Activated CD8-positive, alpha-beta T cell treated with anti-CD3 and anti-CD28 coated beads for 36 hours (primary cell): ENCODE measurements at regions not wholly inside any gene's neighbourhood (a gene's known extent, or its start where the extent isn't known, plus 50 kb on each side); places are given as distances from the start of the nearest gene placed in this dataset.

Experiments
- ATAC-seq: fragments of 200-7000 bp; cut with Tn5 transposase; one replicate; pipeline ENCODE4 v1.10.0; 2021; ENCODE audit warnings: mild to moderate bottlenecking, moderate library complexity
- CTCF ChIA-PET: fragments of 350-600 bp; sonication (Branson Sonifier 250); formaldehyde crosslinking; loops from one replicate; lab custom pipeline; 2021; ENCODE audit warnings: antibody characterized with exemption; lab: Charles Lee
- POLR2A ChIA-PET: fragments of 350-600 bp; sonication (Branson Sonifier 250); formaldehyde crosslinking; loops from one replicate; lab custom pipeline; 2021; ENCODE audit warnings: antibody characterized with exemption; lab: Charles Lee
- DNase-seq: peaks from one replicate; pipeline ENCODE4 v3.0.0-alpha.2; 2020
- H3K27ac Mint-ChIP-seq: one replicate; pipeline ENCODE4 v1.8.0; 2021; ENCODE audit warnings: mild to moderate bottlenecking, mixed read lengths
- H3K27me3 Mint-ChIP-seq: one replicate; pipeline ENCODE4 v1.8.0; 2021; ENCODE audit warnings: mixed read lengths
- H3K36me3 Mint-ChIP-seq: one replicate; pipeline ENCODE4 v1.8.0; 2021; ENCODE audit warnings: low read depth, mixed read lengths
- H3K4me1 Mint-ChIP-seq: one replicate; pipeline ENCODE4 v1.8.0; 2021; ENCODE audit warnings: low read depth, mixed read lengths
- H3K4me3 Mint-ChIP-seq: one replicate; pipeline ENCODE4 v1.8.0; 2021; ENCODE audit warnings: mild to moderate bottlenecking, moderate library complexity, mixed read lengths
- H3K9me3 Mint-ChIP-seq: one replicate; pipeline ENCODE4 v1.8.0; 2021; ENCODE audit warnings: mixed read lengths
- intact Hi-C: fragments of 100-400 bp; cut with micrococcal nuclease; formaldehyde crosslinking; loops from one replicate; pipeline ENCODE4 v1.10.0; 2022
- TF ChIP-seq, protein P1 (sequence below): fragments of 200-600 bp; IDR thresholded peaks from one replicate; pipeline ENCODE4 v1.8.0; 2022; ENCODE audit warnings: antibody characterized with exemption, mild to moderate bottlenecking

DNA sequence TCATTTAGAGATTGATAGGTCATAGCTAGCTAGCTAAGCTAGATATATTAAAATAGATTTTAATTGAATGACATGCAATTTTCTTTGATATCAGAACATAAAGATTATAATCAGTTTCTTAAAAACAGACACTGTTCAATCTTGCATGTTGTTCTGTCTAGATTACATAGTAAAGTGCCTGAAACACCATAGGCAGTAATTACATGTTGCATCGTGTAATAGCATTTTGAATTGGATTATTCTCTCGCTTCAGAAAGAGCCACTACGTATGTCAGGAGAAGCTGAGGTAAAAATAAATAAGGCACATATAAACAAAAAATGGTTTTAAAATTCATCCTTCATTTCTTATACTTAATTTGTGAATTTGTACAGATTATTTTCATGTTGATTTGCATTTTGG lies 148.0 kb upstream of the CDH12 start:
- Mint-ChIP-seq H3K9me3 (peaks cover 8% of the 10 kb centered on the region), H3K4me3 (no peak overlapping the region), H3K27ac (no peak overlapping the region), H3K27me3 (no peaks in the 10 kb centered on the region), H3K4me1 (no peaks in the 10 kb centered on the region), H3K36me3 (no peaks in the 10 kb centered on the region)
- ChIA-PET POLR2A (no interaction called here), CTCF (no interaction called here)
- TF ChIP-seq, protein P1, sequence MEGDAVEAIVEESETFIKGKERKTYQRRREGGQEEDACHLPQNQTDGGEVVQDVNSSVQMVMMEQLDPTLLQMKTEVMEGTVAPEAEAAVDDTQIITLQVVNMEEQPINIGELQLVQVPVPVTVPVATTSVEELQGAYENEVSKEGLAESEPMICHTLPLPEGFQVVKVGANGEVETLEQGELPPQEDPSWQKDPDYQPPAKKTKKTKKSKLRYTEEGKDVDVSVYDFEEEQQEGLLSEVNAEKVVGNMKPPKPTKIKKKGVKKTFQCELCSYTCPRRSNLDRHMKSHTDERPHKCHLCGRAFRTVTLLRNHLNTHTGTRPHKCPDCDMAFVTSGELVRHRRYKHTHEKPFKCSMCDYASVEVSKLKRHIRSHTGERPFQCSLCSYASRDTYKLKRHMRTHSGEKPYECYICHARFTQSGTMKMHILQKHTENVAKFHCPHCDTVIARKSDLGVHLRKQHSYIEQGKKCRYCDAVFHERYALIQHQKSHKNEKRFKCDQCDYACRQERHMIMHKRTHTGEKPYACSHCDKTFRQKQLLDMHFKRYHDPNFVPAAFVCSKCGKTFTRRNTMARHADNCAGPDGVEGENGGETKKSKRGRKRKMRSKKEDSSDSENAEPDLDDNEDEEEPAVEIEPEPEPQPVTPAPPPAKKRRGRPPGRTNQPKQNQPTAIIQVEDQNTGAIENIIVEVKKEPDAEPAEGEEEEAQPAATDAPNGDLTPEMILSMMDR: no peak
- ATAC-seq: no peak
- intact Hi-C loops: no loop called here
- DNase-seq: no peak

DNA sequence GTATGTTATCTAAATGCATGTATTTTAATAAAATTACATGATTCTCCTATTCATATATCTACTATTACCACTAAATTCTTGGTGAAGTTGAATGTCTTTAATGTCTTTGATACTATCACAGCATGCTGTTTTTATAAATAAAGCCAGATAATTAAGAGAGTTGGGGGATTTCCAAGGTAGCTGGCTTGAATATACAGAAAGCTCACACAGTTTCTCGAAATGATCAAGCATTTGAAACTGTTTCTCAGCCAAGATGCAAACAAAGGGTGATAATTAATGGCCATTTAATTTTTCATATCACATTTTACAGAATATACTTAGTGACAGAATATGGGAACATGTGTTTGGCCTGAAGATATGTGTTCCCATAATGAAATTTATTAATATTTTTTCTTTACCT lies 145.6 kb upstream of the CDH12 start:
- ChIA-PET POLR2A (no interaction called here), CTCF (no interaction called here)
- intact Hi-C loops: no loop called here
- Mint-ChIP-seq H3K4me3 (no peak overlapping the region), H3K9me3 (peaks cover 7% of the 10 kb centered on the region), H3K27me3 (no peaks in the 10 kb centered on the region), H3K36me3 (no peaks in the 10 kb centered on the region), H3K4me1 (no peaks in the 10 kb centered on the region), H3K27ac (no peak overlapping the region)
- TF ChIP-seq, protein P1: no peak
- DNase-seq (no peak), ATAC-seq (no peak)

DNA sequence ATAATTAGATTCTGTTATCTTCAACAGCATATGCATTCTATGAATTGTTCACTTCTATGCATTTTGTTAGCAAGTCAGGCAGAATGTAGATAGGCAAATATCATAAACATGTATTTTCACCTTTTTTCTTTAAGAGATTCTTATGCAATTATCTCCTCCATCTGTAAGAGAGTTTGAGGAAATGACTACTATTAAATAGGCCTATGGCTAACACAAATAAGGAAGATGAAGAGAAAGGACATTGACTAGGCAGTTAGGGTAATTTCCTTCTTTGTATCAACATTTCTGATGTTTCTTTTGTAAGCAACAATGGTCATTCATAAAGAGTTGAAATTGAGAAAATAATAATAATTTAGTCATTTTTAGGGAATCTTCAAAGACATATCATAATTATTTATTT lies 145.2 kb upstream of the CDH12 start:
- H3K9me3 Mint-ChIP-seq: peaks cover 6% of the 10 kb centered on the region
- CTCF ChIA-PET: no interaction called here
- POLR2A ChIA-PET: no interaction called here
- H3K27me3 Mint-ChIP-seq: no peaks in the 10 kb centered on the region
- no peak overlapping the region for H3K27ac Mint-ChIP-seq
- no peaks in the 10 kb centered on the region for H3K4me1 Mint-ChIP-seq
- no peak for DNase-seq
- no peak overlapping the region for H3K4me3 Mint-ChIP-seq
- TF ChIP-seq, protein P1: no peak
- intact Hi-C loops: no loop called here
- no peaks in the 10 kb centered on the region for H3K36me3 Mint-ChIP-seq
- no peak for ATAC-seq

DNA sequence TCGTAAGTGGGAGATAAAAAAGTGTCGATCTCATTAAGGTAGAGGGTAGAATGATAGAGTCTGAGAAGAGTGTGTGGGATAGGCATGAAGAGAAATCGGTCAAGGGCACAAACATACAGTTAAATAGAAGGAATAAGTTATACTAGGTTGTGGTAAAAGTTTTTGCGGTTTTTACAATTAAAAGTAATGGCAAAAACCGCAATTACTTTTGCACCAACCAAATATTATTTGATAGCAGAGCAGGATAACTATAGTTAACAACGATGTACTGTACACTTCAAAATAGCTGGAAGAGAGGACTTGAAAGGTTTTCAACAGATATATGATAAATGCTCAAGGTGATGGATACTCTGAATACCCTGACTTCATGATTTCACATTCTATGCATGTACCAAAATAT lies 135.8 kb upstream of the CDH12 start:
- CTCF ChIA-PET: no interaction called here
- intact Hi-C loops: no loop called here
- Mint-ChIP-seq H3K9me3 (peaks cover 8% of the 10 kb centered on the region), H3K27me3 (no peaks in the 10 kb centered on the region), H3K36me3 (no peaks in the 10 kb centered on the region), H3K27ac (no peak overlapping the region), H3K4me1 (no peaks in the 10 kb centered on the region), H3K4me3 (no peak overlapping the region)
- TF ChIP-seq, protein P1: no peak
- no peak for ATAC-seq
- DNase-seq: no peak
- POLR2A ChIA-PET: no interaction called here

DNA sequence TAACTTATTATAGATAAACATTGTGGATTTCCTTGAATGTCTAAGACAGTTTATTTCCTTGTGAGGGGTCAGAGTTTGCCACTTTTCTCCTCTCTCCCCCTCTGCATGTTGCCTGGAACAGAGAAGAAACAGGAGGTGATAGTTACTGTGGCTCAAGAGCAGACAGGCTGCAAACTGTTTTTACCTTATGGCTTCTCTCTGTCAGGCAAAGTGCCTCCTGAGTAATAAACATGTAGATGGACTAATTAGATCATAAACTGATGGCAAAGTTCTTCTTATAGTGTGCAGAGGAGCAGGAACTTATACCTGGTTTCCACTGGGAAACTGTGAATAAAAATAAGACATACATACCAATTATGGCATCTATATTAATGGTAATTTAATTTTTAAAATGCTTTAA lies 133.1 kb upstream of the CDH12 start:
- TF ChIP-seq, protein P1: no peak
- DNase-seq (no peak), ATAC-seq (no peak)
- no peaks in the 10 kb centered on the region for H3K4me1 Mint-ChIP-seq
- no peaks in the 10 kb centered on the region for H3K36me3 Mint-ChIP-seq
- intact Hi-C loops: no loop called here
- H3K27me3 Mint-ChIP-seq: no peaks in the 10 kb centered on the region
- no peak overlapping the region for H3K4me3 Mint-ChIP-seq
- H3K9me3 Mint-ChIP-seq: peaks cover 9% of the 10 kb centered on the region
- CTCF ChIA-PET: no interaction called here
- H3K27ac Mint-ChIP-seq: no peak overlapping the region
- POLR2A ChIA-PET: no interaction called here
